ENCODE measurements at regions not wholly inside any gene's neighbourhood (a gene's known extent, or its start where the extent isn't known, plus 50 kb on each side); places are given as distances from the start of the nearest gene placed in this dataset.

- no peaks in the 10 kb centered on the region for H3K36me3 ChIP-seq (ENCODE audit: low read depth, missing control alignments)
- no peak overlapping the region for H3K4me3 ChIP-seq
- 69 to 72% methylated on average over 7 of the region's 7 CpGs for WGBS, 2 donors
- H3K9me3 ChIP-seq = no peaks in the 10 kb centered on the region
- intact Hi-C loops (cut with DNase I; ENCODE audit: low total_unique reads) = no loop called here
- no peaks in the 10 kb centered on the region for H3K4me1 ChIP-seq
- no peak overlapping the region for H3K27ac ChIP-seq
- TF ChIP-seq, protein P1, sequence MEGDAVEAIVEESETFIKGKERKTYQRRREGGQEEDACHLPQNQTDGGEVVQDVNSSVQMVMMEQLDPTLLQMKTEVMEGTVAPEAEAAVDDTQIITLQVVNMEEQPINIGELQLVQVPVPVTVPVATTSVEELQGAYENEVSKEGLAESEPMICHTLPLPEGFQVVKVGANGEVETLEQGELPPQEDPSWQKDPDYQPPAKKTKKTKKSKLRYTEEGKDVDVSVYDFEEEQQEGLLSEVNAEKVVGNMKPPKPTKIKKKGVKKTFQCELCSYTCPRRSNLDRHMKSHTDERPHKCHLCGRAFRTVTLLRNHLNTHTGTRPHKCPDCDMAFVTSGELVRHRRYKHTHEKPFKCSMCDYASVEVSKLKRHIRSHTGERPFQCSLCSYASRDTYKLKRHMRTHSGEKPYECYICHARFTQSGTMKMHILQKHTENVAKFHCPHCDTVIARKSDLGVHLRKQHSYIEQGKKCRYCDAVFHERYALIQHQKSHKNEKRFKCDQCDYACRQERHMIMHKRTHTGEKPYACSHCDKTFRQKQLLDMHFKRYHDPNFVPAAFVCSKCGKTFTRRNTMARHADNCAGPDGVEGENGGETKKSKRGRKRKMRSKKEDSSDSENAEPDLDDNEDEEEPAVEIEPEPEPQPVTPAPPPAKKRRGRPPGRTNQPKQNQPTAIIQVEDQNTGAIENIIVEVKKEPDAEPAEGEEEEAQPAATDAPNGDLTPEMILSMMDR (IDR thresholded peaks at IDR 0.05) = no peak
- no peak for TF ChIP-seq POLR2A (IDR thresholded peaks at IDR 0.05)
- H3K27me3 ChIP-seq = no peaks in the 10 kb centered on the region
- no peak for DNase-seq
These were observed 346.2 kb upstream of the ZNF717 start for GRCh38 chr3:76131396-76132153.

GRCh38 chr3:76132154-76132470, 346.8 kb upstream of the ZNF717 start:
- H3K27me3 ChIP-seq = no peaks in the 10 kb centered on the region
- no peaks in the 10 kb centered on the region for H3K4me1 ChIP-seq
- intact Hi-C loops (cut with DNase I; ENCODE audit: low total_unique reads) = no loop called here
- no peak for TF ChIP-seq POLR2A (IDR thresholded peaks at IDR 0.05)
- TF ChIP-seq, protein P1 (IDR thresholded peaks at IDR 0.05) = no peak
- H3K36me3 ChIP-seq (ENCODE audit: low read depth, missing control alignments) = no peaks in the 10 kb centered on the region
- no peaks in the 10 kb centered on the region for H3K9me3 ChIP-seq
- 52 to 56% methylated on average over 3 of the region's 3 CpGs for WGBS, 2 donors
- H3K27ac ChIP-seq = no peak overlapping the region
- no peak overlapping the region for H3K4me3 ChIP-seq
- no peak for DNase-seq

GRCh38 chr3:76134166-76134565, 348.8 kb upstream of the ZNF717 start:
- 82 to 84% methylated on average over 6 of the region's 6 CpGs for WGBS, 2 donors
- Histone ChIP-seq H3K27ac (no peak overlapping the region), H3K36me3 (ENCODE audit: low read depth, missing control alignments) (no peaks in the 10 kb centered on the region), H3K27me3 (no peaks in the 10 kb centered on the region), H3K4me1 (no peaks in the 10 kb centered on the region), H3K4me3 (no peak overlapping the region), H3K9me3 (no peaks in the 10 kb centered on the region)
- no peak for DNase-seq
- intact Hi-C loops (cut with DNase I; ENCODE audit: low total_unique reads) = no loop called here
- TF ChIP-seq POLR2A (IDR thresholded peaks at IDR 0.05) = no peak
- TF ChIP-seq, protein P1 (IDR thresholded peaks at IDR 0.05) = no peak

- WGBS, 2 donors = 47 to 69% methylated on average over 2 of the region's 2 CpGs
- H3K4me3 ChIP-seq = no peak overlapping the region
- H3K9me3 ChIP-seq = no peaks in the 10 kb centered on the region
- H3K36me3 ChIP-seq (ENCODE audit: low read depth, missing control alignments) = no peaks in the 10 kb centered on the region
- H3K27me3 ChIP-seq = no peaks in the 10 kb centered on the region
- TF ChIP-seq POLR2A (IDR thresholded peaks at IDR 0.05) = no peak
- TF ChIP-seq, protein P1 (IDR thresholded peaks at IDR 0.05) = no peak
- no peak for DNase-seq
- H3K27ac ChIP-seq = no peak overlapping the region
- H3K4me1 ChIP-seq = no peaks in the 10 kb centered on the region
- intact Hi-C loops (cut with DNase I; ENCODE audit: low total_unique reads) = no loop called here
These were observed 353.6 kb upstream of the ZNF717 start for GRCh38 chr3:76138921-76139320.

- TF ChIP-seq, protein P1 (IDR thresholded peaks at IDR 0.05) = no peak
- no peak for TF ChIP-seq POLR2A (IDR thresholded peaks at IDR 0.05)
- no peak for DNase-seq
- Histone ChIP-seq H3K4me1 (no peaks in the 10 kb centered on the region), H3K27ac (no peak overlapping the region), H3K27me3 (no peaks in the 10 kb centered on the region), H3K36me3 (ENCODE audit: low read depth, missing control alignments) (no peaks in the 10 kb centered on the region), H3K4me3 (no peak overlapping the region), H3K9me3 (no peaks in the 10 kb centered on the region)
- intact Hi-C loops (cut with DNase I; ENCODE audit: low total_unique reads) = no loop called here
- WGBS, 2 donors = 42 to 47% methylated on average over 2 of the region's 2 CpGs
These were observed 362.5 kb upstream of the ZNF717 start for GRCh38 chr3:76147846-76148245.

Measured in testis (tissue), 2 donors.